H1 (cell line): ENCODE measurements at regions not wholly inside any gene's neighbourhood (a gene's known extent, or its start where the extent isn't known, plus 50 kb on each side); places are given as distances from the start of the nearest gene placed in this dataset.

Source experiments
- CTCF ChIA-PET: fragments of 300-600 bp; sonication (Branson Sonifier 250); formaldehyde crosslinking; loops from one replicate; lab custom pipeline; 2021; ENCODE audit not compliant: partially characterized antibody; lab: Charles Lee
- POLR2A ChIA-PET: fragments of 300-600 bp; sonication (Branson Sonifier 250); formaldehyde crosslinking; loops from one replicate; lab custom pipeline; 2021; ENCODE audit warnings: inconsistent platforms; ENCODE audit not compliant: partially characterized antibody; lab: Charles Lee
- DNase-seq, 2 experiments: peaks; one replicate each; pipeline versions ENCODE4 v3.0.0 to v3.0.0-alpha.2; 2010 to 2022; ENCODE audit warnings: low spot score in 2 of 2, low read depth in 1 of 2, mixed read lengths in 1 of 2
- FAIRE-seq: peaks from 2 replicates; lab custom pipeline; 2011; peaks lifted over from hg19 to GRCh38; lab: Jason Lieb, UNC
- H2AFZ ChIP-seq: 2 replicates; pipeline ENCODE4 v1.8.1; 2012; ENCODE audit warnings: low read length, inconsistent platforms
- H2AK5ac ChIP-seq: 2 replicates; pipeline ENCODE4 v1.6.1; 2013; ENCODE audit warnings: low read depth, low read length
- H2BK120ac ChIP-seq: replicated peaks from 2 replicates; pipeline ENCODE3; 2013; ENCODE audit warnings: low read depth, low read length, inconsistent platforms
- H2BK12ac ChIP-seq: 2 replicates; pipeline ENCODE4 v1.6.1; 2013; ENCODE audit warnings: low read depth, low read length
- H2BK15ac ChIP-seq: 2 replicates; pipeline ENCODE4 v1.6.1; 2013; ENCODE audit warnings: low read length
- H2BK20ac ChIP-seq: 2 replicates; pipeline ENCODE4 v1.6.1; 2013; ENCODE audit warnings: low read length
- H2BK5ac ChIP-seq: 2 replicates; pipeline ENCODE4 v1.6.1; 2013; ENCODE audit warnings: low read depth, low read length
- H3K14ac ChIP-seq: 2 replicates; pipeline ENCODE4 v1.6.1; 2013; ENCODE audit warnings: inconsistent platforms; ENCODE audit not compliant: insufficient read length
- H3K18ac ChIP-seq: 2 replicates; pipeline ENCODE4 v1.6.1; 2013; ENCODE audit warnings: low read length; ENCODE audit errors: extremely low read depth
- H3K23ac ChIP-seq: 2 replicates; pipeline ENCODE4 v1.6.1; 2013; ENCODE audit warnings: inconsistent platforms; ENCODE audit not compliant: insufficient read length
- H3K23me2 ChIP-seq: 2 replicates; pipeline ENCODE4 v1.6.1; 2013; ENCODE audit warnings: low read depth, low read length
- H3K27ac ChIP-seq: 2 replicates; pipeline ENCODE4 v1.6.1; 2011; ENCODE audit warnings: low read depth, low read length, inconsistent platforms
- H3K27me3 ChIP-seq, 4 experiments: replicated peaks in 1 of 4; 1 replicate in 1 of 4; 2 replicates in 3 of 4; pipeline versions ENCODE4 v1.6.1 to v1.8.1; 2011 to 2013; ENCODE audit warnings: low read length in 3 of 4, mild to moderate bottlenecking in 3 of 4, inconsistent platforms in 2 of 4, mixed read lengths in 2 of 4, moderate library complexity in 1 of 4; ENCODE audit not compliant: control insufficient read depth in 3 of 4, insufficient read depth in 3 of 4; ENCODE audit errors: extremely low read depth in 1 of 4
- H3K36me3 ChIP-seq, 4 experiments: 2 replicates each; pipeline versions ENCODE4 v1.6.1 to v1.8.1; 2011 to 2013; ENCODE audit warnings: mild to moderate bottlenecking in 4 of 4, low read length in 3 of 4, moderate library complexity in 2 of 4, control low read depth in 1 of 4, inconsistent platforms in 1 of 4; ENCODE audit not compliant: insufficient read depth in 4 of 4, control insufficient read depth in 2 of 4
- H3K4ac ChIP-seq: replicated peaks from 2 replicates; pipeline ENCODE3; 2013; ENCODE audit warnings: low read length, low read depth, mixed read lengths, inconsistent platforms; ENCODE audit not compliant: insufficient read length
- H3K4me1 ChIP-seq, 4 experiments: replicated peaks in 1 of 4; 1 replicate in 1 of 4; 2 replicates in 3 of 4; pipeline versions ENCODE4 v1.6.1 to v1.8.1; 2011 to 2013; ENCODE audit warnings: low read length in 3 of 4, inconsistent platforms in 2 of 4, mixed read lengths in 1 of 4; ENCODE audit not compliant: insufficient read depth in 4 of 4, control insufficient read depth in 3 of 4
- H3K4me2 ChIP-seq, 2 experiments: 2 replicates each; pipeline versions ENCODE4 v1.6.1 to v1.8.1; 2011 to 2013; ENCODE audit warnings: low read depth in 2 of 2, low read length in 2 of 2, control low read depth in 1 of 2, inconsistent platforms in 1 of 2, mild to moderate bottlenecking in 1 of 2; ENCODE audit not compliant: insufficient read depth in 1 of 2
- H3K4me3 ChIP-seq, 4 experiments: fragments of 200-600, 300-600 bp in 1 of 4; sonication (generic), shearing (Covaris generic), sonication (Bioruptor Twin) in 1 of 4; 2 replicates each; pipeline versions ENCODE4 v1.5.1 to v1.8.1; 2011 to 2016; ENCODE audit warnings: low read length in 4 of 4, low read depth in 3 of 4, control low read depth in 2 of 4, inconsistent platforms in 2 of 4, mild to moderate bottlenecking in 2 of 4, mixed read lengths in 1 of 4, moderate library complexity in 1 of 4; ENCODE audit not compliant: insufficient read depth in 2 of 4; ENCODE audit errors: extremely low read depth in 1 of 4
- H3K56ac ChIP-seq: replicated peaks from 2 replicates; pipeline ENCODE3; 2013; ENCODE audit warnings: low read depth, mild to moderate bottlenecking, mixed read lengths, low read length, inconsistent platforms; ENCODE audit not compliant: insufficient read length
- H3K79me1 ChIP-seq: 2 replicates; pipeline ENCODE4 v1.6.1; 2013; ENCODE audit warnings: low read depth, low read length, control low read depth
- H3K79me2 ChIP-seq, 2 experiments: 2 replicates each; pipeline versions ENCODE4 v1.6.1 to v1.8.1; 2012 to 2013; ENCODE audit warnings: low read length in 2 of 2, mild to moderate bottlenecking in 2 of 2, inconsistent platforms in 1 of 2; ENCODE audit not compliant: insufficient read depth in 2 of 2, control insufficient read depth in 1 of 2
- H3K9ac ChIP-seq, 4 experiments: replicated peaks in 1 of 4; 1 replicate in 1 of 4; 2 replicates in 3 of 4; pipeline versions ENCODE4 v1.6.1 to v1.8.1; 2011 to 2013; ENCODE audit warnings: low read depth in 3 of 4, low read length in 3 of 4, control low read depth in 2 of 4, mild to moderate bottlenecking in 2 of 4, moderate library complexity in 2 of 4, inconsistent platforms in 1 of 4; ENCODE audit errors: extremely low read depth in 1 of 4
- H3K9me3 ChIP-seq, 2 experiments: 2 replicates each; pipeline versions ENCODE4 v1.6.1 to v1.8.1; 2012 to 2013; ENCODE audit warnings: mild to moderate bottlenecking in 2 of 2, moderate library complexity in 2 of 2, control low read depth in 1 of 2, inconsistent platforms in 1 of 2, low read depth in 1 of 2, low read length in 1 of 2, mixed read lengths in 1 of 2; ENCODE audit not compliant: insufficient read depth in 2 of 2
- H4K20me1 ChIP-seq, 2 experiments: replicated peaks in 1 of 2; 2 replicates each; pipeline versions ENCODE3 to v1.8.1; 2011 to 2013; ENCODE audit warnings: inconsistent platforms in 2 of 2, low read length in 2 of 2, mild to moderate bottlenecking in 1 of 2; ENCODE audit not compliant: insufficient read depth in 2 of 2, control insufficient read depth in 1 of 2
- H4K5ac ChIP-seq: 2 replicates; pipeline ENCODE4 v1.6.1; 2013; ENCODE audit warnings: low read length, low read depth, mixed read lengths, inconsistent platforms; ENCODE audit not compliant: insufficient read length
- H4K8ac ChIP-seq: 2 replicates; pipeline ENCODE4 v1.8.0; 2013; ENCODE audit warnings: mild to moderate bottlenecking, moderate library complexity, low read length, inconsistent platforms; ENCODE audit not compliant: insufficient read depth; ENCODE audit errors: extremely low read depth
- H4K91ac ChIP-seq: replicated peaks from 2 replicates; pipeline ENCODE3; 2013; ENCODE audit warnings: low read length, mixed read lengths, inconsistent platforms; ENCODE audit not compliant: insufficient read length
- ATF2 ChIP-seq: IDR thresholded peaks from 2 replicates; pipeline ENCODE4 v1.6.1; 2012; ENCODE audit warnings: low read length, inconsistent platforms
- CBX5 ChIP-seq: fragments of 300-800, 300-1000 bp; sonication (generic); IDR thresholded peaks from 2 replicates; pipeline ENCODE4 v1.7.1; 2016; ENCODE audit warnings: antibody characterized with exemption, low read length, low read depth
- CREB1 ChIP-seq: IDR thresholded peaks from 2 replicates; pipeline ENCODE4 v1.6.1; 2012; ENCODE audit warnings: inconsistent platforms
- CTBP2 ChIP-seq: IDR thresholded peaks from 2 replicates; pipeline ENCODE4 v1.7.0; 2011; ENCODE audit warnings: borderline replicate concordance, mild to moderate bottlenecking, moderate library complexity, mixed read lengths, low read length; ENCODE audit not compliant: insufficient read depth, insufficient read length
- EP300 ChIP-seq, 2 experiments: IDR thresholded peaks; 1 replicate in 1 of 2; 2 replicates in 1 of 2; pipeline ENCODE4 v1.6.1; 2011 to 2012; ENCODE audit warnings: low read depth in 2 of 2, low read length in 2 of 2, mild to moderate bottlenecking in 2 of 2, borderline replicate concordance in 1 of 2, inconsistent platforms in 1 of 2, moderate library complexity in 1 of 2
- KDM5A ChIP-seq: fragments of 200-600 bp; IDR thresholded peaks from 2 replicates; pipeline ENCODE4 v1.7.1; 2012; ENCODE audit warnings: mild to moderate bottlenecking, low read length, inconsistent platforms, mixed read lengths
- MAFK ChIP-seq: IDR thresholded peaks from 2 replicates; pipeline ENCODE4 v1.6.1; 2012; ENCODE audit warnings: low read depth, mild to moderate bottlenecking, improper control_type of control experiment, low read length
- NRF1 ChIP-seq: IDR thresholded peaks from 2 replicates; pipeline ENCODE4 v1.6.1; 2011; ENCODE audit warnings: mild to moderate bottlenecking, low read depth, low read length, improper control_type of control experiment
- SP1 ChIP-seq: IDR thresholded peaks from 2 replicates; pipeline ENCODE4 v1.6.1; 2011; ENCODE audit warnings: low read depth, low read length
- SRF ChIP-seq: IDR thresholded peaks from 2 replicates; pipeline ENCODE4 v1.6.1; 2011; ENCODE audit warnings: mild to moderate bottlenecking, low read depth, low read length, moderate library complexity
- TAF1 ChIP-seq: IDR thresholded peaks from 2 replicates; pipeline ENCODE4 v1.6.1; 2011; ENCODE audit warnings: mild to moderate bottlenecking, low read depth, low read length
- YY1 ChIP-seq: IDR thresholded peaks from 2 replicates; pipeline ENCODE4 v1.6.1; 2011; ENCODE audit warnings: low read depth, mild to moderate bottlenecking, low read length
- WGBS, 2 experiments: shearing (Covaris generic) in 1 of 2; methylation state at CpG; one replicate each; pipeline versions ENCODE4 v1.1.6 to v1.1.7; 2013 to 2015; ENCODE audit warnings: low lambda C conversion rate in 2 of 2, mixed read lengths in 2 of 2, inconsistent platforms in 1 of 2, low coverage in 1 of 2, missing lambda C conversion rate in 1 of 2; ENCODE audit not compliant: insufficient replicate concordance in 2 of 2, insufficient coverage in 1 of 2, insufficient read length in 1 of 2; ENCODE audit errors: extremely low coverage in 1 of 2, missing lambda C conversion rate in 1 of 2; 5-methylcytosine and 5-hydroxymethylcytosine counted together

- CTCF ChIA-PET: interaction anchor here (1.0 to 1.2 kb wide), 2 partner anchors 12 to 48 kb away, joined by 3 read pairs; no protein-coding TSS in a partner anchor
- FAIRE-seq: no peak
- H3K14ac ChIP-seq: no peak overlapping the region
These were observed 1044.8 kb downstream of the BCL11B start for GRCh38 chr14:98227000-98227726.

More at GRCh38 chr14:98227000-98227726, 1044.8 kb downstream of the BCL11B start:
- H2BK20ac ChIP-seq: no peak overlapping the region
- no peak overlapping the region for H2BK120ac ChIP-seq
- H3K4ac ChIP-seq: no peak overlapping the region
- no peak overlapping the region for H3K56ac ChIP-seq
- no peak overlapping the region for H3K18ac ChIP-seq
- 96% methylated on average over 12 of the region's 12 CpGs; no CpG with 5 or more reads in 1 of the 2 experiments for WGBS, 2 experiments
- H3K4me2 ChIP-seq: no peak overlapping the region
- no peak overlapping the region for H2AK5ac ChIP-seq
- POLR2A ChIA-PET: no interaction called here
- no peaks in the 10 kb centered on the region for H3K79me2 ChIP-seq
- H4K5ac ChIP-seq: no peak overlapping the region
- no peaks in the 10 kb centered on the region for H3K23me2 ChIP-seq
- no peaks in the 10 kb centered on the region for H4K20me1 ChIP-seq
- TF ChIP-seq YY1 (no peak), EP300 (IDR thresholded peaks at IDR 0.05; ENCODE audit: borderline replicate concordance in 1 of 2, low read depth in 2 of 2, low read length in 2 of 2) (no peak), MAFK (no peak), CBX5 (no peak), SRF (no peak), TAF1 (no peak), ATF2 (no peak), NRF1 (no peak), CREB1 (no peak), CTBP2 (no peak), KDM5A (no peak), SP1 (no peak)
- DNase-seq: no peak
- no peak overlapping the region for H4K91ac ChIP-seq
- no peaks in the 10 kb centered on the region for H3K79me1 ChIP-seq
- H2BK5ac ChIP-seq: no peak overlapping the region
- H3K4me1 ChIP-seq: no peaks in the 10 kb centered on the region
- H3K27ac ChIP-seq: no peak overlapping the region
- H3K27me3 ChIP-seq: no peaks in the 10 kb centered on the region
- no peak overlapping the region for H2BK12ac ChIP-seq
- no peak overlapping the region for H3K23ac ChIP-seq
- no peak overlapping the region; the same call in 1 of the 2 replicates for H4K8ac ChIP-seq
- no peak overlapping the region for H3K4me3 ChIP-seq
- H2BK15ac ChIP-seq: no peak overlapping the region
- H3K36me3 ChIP-seq: no peaks in the 10 kb centered on the region
- no peaks in the 10 kb centered on the region for H3K9me3 ChIP-seq
- no peak overlapping the region for H3K9ac ChIP-seq
- H2AFZ ChIP-seq: no peak overlapping the region
